H1 (cell line): ENCODE measurements at regions not wholly inside any gene's neighbourhood (a gene's known extent, or its start where the extent isn't known, plus 50 kb on each side); places are given as distances from the start of the nearest gene placed in this dataset.

Experiments
- CTCF ChIA-PET: fragments of 300-600 bp; sonication (Branson Sonifier 250); formaldehyde crosslinking; loops from one replicate; lab custom pipeline; 2021; ENCODE audit not compliant: partially characterized antibody; lab: Charles Lee
- POLR2A ChIA-PET: fragments of 300-600 bp; sonication (Branson Sonifier 250); formaldehyde crosslinking; loops from one replicate; lab custom pipeline; 2021; ENCODE audit warnings: inconsistent platforms; ENCODE audit not compliant: partially characterized antibody; lab: Charles Lee
- DNase-seq, 2 experiments: peaks; one replicate each; pipeline versions ENCODE4 v3.0.0 to v3.0.0-alpha.2; 2010 to 2022; ENCODE audit warnings: low spot score in 2 of 2, low read depth in 1 of 2, mixed read lengths in 1 of 2
- FAIRE-seq: peaks from 2 replicates; lab custom pipeline; 2011; peaks lifted over from hg19 to GRCh38; lab: Jason Lieb, UNC
- H2AFZ ChIP-seq: 2 replicates; pipeline ENCODE4 v1.8.1; 2012; ENCODE audit warnings: low read length, inconsistent platforms
- H2AK5ac ChIP-seq: 2 replicates; pipeline ENCODE4 v1.6.1; 2013; ENCODE audit warnings: low read depth, low read length
- H2BK120ac ChIP-seq: replicated peaks from 2 replicates; pipeline ENCODE3; 2013; ENCODE audit warnings: low read depth, low read length, inconsistent platforms
- H2BK12ac ChIP-seq: 2 replicates; pipeline ENCODE4 v1.6.1; 2013; ENCODE audit warnings: low read depth, low read length
- H2BK15ac ChIP-seq: 2 replicates; pipeline ENCODE4 v1.6.1; 2013; ENCODE audit warnings: low read length
- H2BK20ac ChIP-seq: 2 replicates; pipeline ENCODE4 v1.6.1; 2013; ENCODE audit warnings: low read length
- H2BK5ac ChIP-seq: 2 replicates; pipeline ENCODE4 v1.6.1; 2013; ENCODE audit warnings: low read depth, low read length
- H3K14ac ChIP-seq: 2 replicates; pipeline ENCODE4 v1.6.1; 2013; ENCODE audit warnings: inconsistent platforms; ENCODE audit not compliant: insufficient read length
- H3K18ac ChIP-seq: 2 replicates; pipeline ENCODE4 v1.6.1; 2013; ENCODE audit warnings: low read length; ENCODE audit errors: extremely low read depth
- H3K23ac ChIP-seq: 2 replicates; pipeline ENCODE4 v1.6.1; 2013; ENCODE audit warnings: inconsistent platforms; ENCODE audit not compliant: insufficient read length
- H3K23me2 ChIP-seq: 2 replicates; pipeline ENCODE4 v1.6.1; 2013; ENCODE audit warnings: low read depth, low read length
- H3K27ac ChIP-seq: 2 replicates; pipeline ENCODE4 v1.6.1; 2011; ENCODE audit warnings: low read depth, low read length, inconsistent platforms
- H3K27me3 ChIP-seq, 4 experiments: replicated peaks in 1 of 4; 1 replicate in 1 of 4; 2 replicates in 3 of 4; pipeline versions ENCODE4 v1.6.1 to v1.8.1; 2011 to 2013; ENCODE audit warnings: low read length in 3 of 4, mild to moderate bottlenecking in 3 of 4, inconsistent platforms in 2 of 4, mixed read lengths in 2 of 4, moderate library complexity in 1 of 4; ENCODE audit not compliant: control insufficient read depth in 3 of 4, insufficient read depth in 3 of 4; ENCODE audit errors: extremely low read depth in 1 of 4
- H3K36me3 ChIP-seq, 4 experiments: 2 replicates each; pipeline versions ENCODE4 v1.6.1 to v1.8.1; 2011 to 2013; ENCODE audit warnings: mild to moderate bottlenecking in 4 of 4, low read length in 3 of 4, moderate library complexity in 2 of 4, control low read depth in 1 of 4, inconsistent platforms in 1 of 4; ENCODE audit not compliant: insufficient read depth in 4 of 4, control insufficient read depth in 2 of 4
- H3K4ac ChIP-seq: replicated peaks from 2 replicates; pipeline ENCODE3; 2013; ENCODE audit warnings: low read length, low read depth, mixed read lengths, inconsistent platforms; ENCODE audit not compliant: insufficient read length
- H3K4me1 ChIP-seq, 4 experiments: replicated peaks in 1 of 4; 1 replicate in 1 of 4; 2 replicates in 3 of 4; pipeline versions ENCODE4 v1.6.1 to v1.8.1; 2011 to 2013; ENCODE audit warnings: low read length in 3 of 4, inconsistent platforms in 2 of 4, mixed read lengths in 1 of 4; ENCODE audit not compliant: insufficient read depth in 4 of 4, control insufficient read depth in 3 of 4
- H3K4me2 ChIP-seq, 2 experiments: 2 replicates each; pipeline versions ENCODE4 v1.6.1 to v1.8.1; 2011 to 2013; ENCODE audit warnings: low read depth in 2 of 2, low read length in 2 of 2, control low read depth in 1 of 2, inconsistent platforms in 1 of 2, mild to moderate bottlenecking in 1 of 2; ENCODE audit not compliant: insufficient read depth in 1 of 2
- H3K4me3 ChIP-seq, 4 experiments: fragments of 200-600, 300-600 bp in 1 of 4; sonication (generic), shearing (Covaris generic), sonication (Bioruptor Twin) in 1 of 4; 2 replicates each; pipeline versions ENCODE4 v1.5.1 to v1.8.1; 2011 to 2016; ENCODE audit warnings: low read length in 4 of 4, low read depth in 3 of 4, control low read depth in 2 of 4, inconsistent platforms in 2 of 4, mild to moderate bottlenecking in 2 of 4, mixed read lengths in 1 of 4, moderate library complexity in 1 of 4; ENCODE audit not compliant: insufficient read depth in 2 of 4; ENCODE audit errors: extremely low read depth in 1 of 4
- H3K56ac ChIP-seq: replicated peaks from 2 replicates; pipeline ENCODE3; 2013; ENCODE audit warnings: low read depth, mild to moderate bottlenecking, mixed read lengths, low read length, inconsistent platforms; ENCODE audit not compliant: insufficient read length
- H3K79me1 ChIP-seq: 2 replicates; pipeline ENCODE4 v1.6.1; 2013; ENCODE audit warnings: low read depth, low read length, control low read depth
- H3K79me2 ChIP-seq, 2 experiments: 2 replicates each; pipeline versions ENCODE4 v1.6.1 to v1.8.1; 2012 to 2013; ENCODE audit warnings: low read length in 2 of 2, mild to moderate bottlenecking in 2 of 2, inconsistent platforms in 1 of 2; ENCODE audit not compliant: insufficient read depth in 2 of 2, control insufficient read depth in 1 of 2
- H3K9ac ChIP-seq, 4 experiments: replicated peaks in 1 of 4; 1 replicate in 1 of 4; 2 replicates in 3 of 4; pipeline versions ENCODE4 v1.6.1 to v1.8.1; 2011 to 2013; ENCODE audit warnings: low read depth in 3 of 4, low read length in 3 of 4, control low read depth in 2 of 4, mild to moderate bottlenecking in 2 of 4, moderate library complexity in 2 of 4, inconsistent platforms in 1 of 4; ENCODE audit errors: extremely low read depth in 1 of 4
- H3K9me3 ChIP-seq, 2 experiments: 2 replicates each; pipeline versions ENCODE4 v1.6.1 to v1.8.1; 2012 to 2013; ENCODE audit warnings: mild to moderate bottlenecking in 2 of 2, moderate library complexity in 2 of 2, control low read depth in 1 of 2, inconsistent platforms in 1 of 2, low read depth in 1 of 2, low read length in 1 of 2, mixed read lengths in 1 of 2; ENCODE audit not compliant: insufficient read depth in 2 of 2
- H4K20me1 ChIP-seq, 2 experiments: replicated peaks in 1 of 2; 2 replicates each; pipeline versions ENCODE3 to v1.8.1; 2011 to 2013; ENCODE audit warnings: inconsistent platforms in 2 of 2, low read length in 2 of 2, mild to moderate bottlenecking in 1 of 2; ENCODE audit not compliant: insufficient read depth in 2 of 2, control insufficient read depth in 1 of 2
- H4K5ac ChIP-seq: 2 replicates; pipeline ENCODE4 v1.6.1; 2013; ENCODE audit warnings: low read length, low read depth, mixed read lengths, inconsistent platforms; ENCODE audit not compliant: insufficient read length
- H4K8ac ChIP-seq: 2 replicates; pipeline ENCODE4 v1.8.0; 2013; ENCODE audit warnings: mild to moderate bottlenecking, moderate library complexity, low read length, inconsistent platforms; ENCODE audit not compliant: insufficient read depth; ENCODE audit errors: extremely low read depth
- H4K91ac ChIP-seq: replicated peaks from 2 replicates; pipeline ENCODE3; 2013; ENCODE audit warnings: low read length, mixed read lengths, inconsistent platforms; ENCODE audit not compliant: insufficient read length
- EGR1 ChIP-seq: IDR thresholded peaks from 2 replicates; pipeline ENCODE4 v1.6.1; 2011; ENCODE audit warnings: low read depth, low read length, borderline replicate concordance
- JUND ChIP-seq: IDR thresholded peaks from 2 replicates; pipeline ENCODE4 v1.6.1; 2011; ENCODE audit warnings: mild to moderate bottlenecking, improper control_type of control experiment, low read length
- KDM1A ChIP-seq: fragments of 200-600, 300-600 bp; sonication (generic); IDR thresholded peaks from 2 replicates; pipeline ENCODE4 v1.7.1; 2016; ENCODE audit warnings: mild to moderate bottlenecking, low read length, borderline replicate concordance
- NRF1 ChIP-seq: IDR thresholded peaks from 2 replicates; pipeline ENCODE4 v1.6.1; 2011; ENCODE audit warnings: mild to moderate bottlenecking, low read depth, low read length, improper control_type of control experiment
- POLR2A ChIP-seq, 2 experiments: IDR thresholded peaks; 1 replicate in 1 of 2; 2 replicates in 1 of 2; pipeline ENCODE4 v1.6.1; 2011; ENCODE audit warnings: low read depth in 2 of 2, low read length in 2 of 2, mild to moderate bottlenecking in 2 of 2; ENCODE audit errors: control extremely low read depth in 1 of 2
- WGBS, 2 experiments: shearing (Covaris generic) in 1 of 2; methylation state at CpG; one replicate each; pipeline versions ENCODE4 v1.1.6 to v1.1.7; 2013 to 2015; ENCODE audit warnings: low lambda C conversion rate in 2 of 2, mixed read lengths in 2 of 2, inconsistent platforms in 1 of 2, low coverage in 1 of 2, missing lambda C conversion rate in 1 of 2; ENCODE audit not compliant: insufficient replicate concordance in 2 of 2, insufficient coverage in 1 of 2, insufficient read length in 1 of 2; ENCODE audit errors: extremely low coverage in 1 of 2, missing lambda C conversion rate in 1 of 2; 5-methylcytosine and 5-hydroxymethylcytosine counted together

GRCh38 chr22:49683032-49683431 is 144.6 kb downstream of the BRD1 start:
- Histone ChIP-seq H3K4ac (no peak overlapping the region), H2AFZ (no peak overlapping the region), H3K14ac (no peak overlapping the region), H3K9me3 (no peaks in the 10 kb centered on the region; a peak in 1 of 4 replicates), H3K4me2 (no peak overlapping the region), H4K5ac (no peak overlapping the region), H4K91ac (no peak overlapping the region), H4K20me1 (no peaks in the 10 kb centered on the region), H3K4me1 (no peaks in the 10 kb centered on the region; a peak in 1 of 7 replicates), H3K9ac (no peak overlapping the region), H2BK120ac (no peak overlapping the region), H4K8ac (no peak overlapping the region), H3K36me3 (no peaks in the 10 kb centered on the region), H3K18ac (no peak overlapping the region), H3K27ac (no peak overlapping the region), H3K27me3 (no peaks in the 10 kb centered on the region), H3K79me1 (no peaks in the 10 kb centered on the region), H3K23ac (no peak overlapping the region), H3K79me2 (no peaks in the 10 kb centered on the region), H2BK5ac (no peak overlapping the region), H3K4me3 (no peak overlapping the region), H2BK12ac (no peak overlapping the region), H2AK5ac (no peak overlapping the region), H2BK15ac (no peak overlapping the region), H2BK20ac (no peak overlapping the region), H3K23me2 (no peaks in the 10 kb centered on the region), H3K56ac (no peak overlapping the region)
- DNase-seq (no peak), FAIRE-seq (no peak)
- 94% methylated on average over 3 of the region's 3 CpGs; no CpG with 5 or more reads in 1 of the 2 experiments for WGBS, 2 experiments
- TF ChIP-seq NRF1 (no peak), KDM1A (no peak), EGR1 (no peak), POLR2A (IDR thresholded peaks at IDR 0.05; ENCODE audit: control extremely low read depth in 1 of 2, low read depth in 2 of 2, low read length in 2 of 2) (no peak), JUND (no peak)
- CTCF ChIA-PET, result interaction anchor here (1.3 kb wide), 1 partner anchor 19 kb away, joined by 3 read pairs; no protein-coding TSS in a partner anchor
- POLR2A ChIA-PET, result no interaction called here
